Liver (tissue), 7 donors: ENCODE measurements at regions not wholly inside any gene's neighbourhood (a gene's known extent, or its start where the extent isn't known, plus 50 kb on each side); places are given as distances from the start of the nearest gene placed in this dataset.

Experiments used
- DNase-seq: peaks from one replicate; pipeline ENCODE4 v3.0.0-alpha.2; 2017; ENCODE audit warnings: low spot score
- H3K27ac ChIP-seq, 2 donors: one replicate each; pipeline ENCODE4 v1.7.0; 2013; ENCODE audit warnings: inconsistent platforms in 2 of 2, low read length in 2 of 2, control low read depth in 1 of 2, low read depth in 1 of 2, mild to moderate bottlenecking in 1 of 2
- H3K27me3 ChIP-seq, 4 donors: one replicate each; pipeline versions ENCODE4 v1.6.1 to v1.7.0; 2013; ENCODE audit warnings: low read length in 3 of 4, inconsistent platforms in 1 of 4, mild to moderate bottlenecking in 1 of 4, moderate library complexity in 1 of 4; ENCODE audit not compliant: control insufficient read depth in 4 of 4, insufficient read depth in 4 of 4
- H3K36me3 ChIP-seq, 4 donors: one replicate each; pipeline versions ENCODE4 v1.6.1 to v1.7.0; 2013; ENCODE audit warnings: low read length in 3 of 4, mild to moderate bottlenecking in 3 of 4, low read depth in 1 of 4, moderate library complexity in 1 of 4; ENCODE audit not compliant: control insufficient read depth in 4 of 4, insufficient read depth in 3 of 4
- H3K4me1 ChIP-seq, 4 donors: one replicate each; pipeline versions ENCODE4 v1.6.1 to v1.7.0; 2013; ENCODE audit warnings: low read length in 3 of 4, mild to moderate bottlenecking in 3 of 4, moderate library complexity in 1 of 4; ENCODE audit not compliant: control insufficient read depth in 4 of 4, insufficient read depth in 4 of 4
- H3K4me3 ChIP-seq, 3 donors: one replicate each; pipeline versions ENCODE4 v1.6.1 to v1.7.0; 2013; ENCODE audit warnings: low read length in 3 of 3, control low read depth in 1 of 3, low read depth in 1 of 3, mild to moderate bottlenecking in 1 of 3
- H3K9ac ChIP-seq, 2 donors: one replicate each; pipeline ENCODE4 v1.7.0; 2013; ENCODE audit warnings: low read length in 2 of 2, mild to moderate bottlenecking in 2 of 2, moderate library complexity in 2 of 2, control low read depth in 1 of 2, low read depth in 1 of 2
- H3K9me3 ChIP-seq, 4 donors: one replicate each; pipeline versions ENCODE4 v1.6.1 to v1.7.0; 2013; ENCODE audit warnings: low read length in 3 of 4; ENCODE audit not compliant: control insufficient read depth in 4 of 4
- EGR1 ChIP-seq, 2 donors: IDR thresholded peaks; 2 replicates each; pipeline ENCODE4 v1.6.1; 2016 to 2018; ENCODE audit warnings: antibody characterized with exemption in 2 of 2, low read depth in 2 of 2
- FOXA1 ChIP-seq: IDR thresholded peaks from 2 replicates; pipeline ENCODE4 v1.6.1; 2016; ENCODE audit warnings: antibody characterized with exemption
- FOXA2 ChIP-seq: IDR thresholded peaks from 2 replicates; pipeline ENCODE4 v1.6.1; 2016; ENCODE audit warnings: antibody characterized with exemption
- GABPA ChIP-seq, 2 donors: IDR thresholded peaks in 1 of 2; conservative IDR thresholded peaks in 1 of 2; 2 replicates each; pipeline ENCODE4 v1.6.1; 2016; ENCODE audit warnings: antibody characterized with exemption in 2 of 2, mild to moderate bottlenecking in 1 of 2, moderate library complexity in 1 of 2
- HNF4A ChIP-seq, 2 donors: conservative IDR thresholded peaks; 2 replicates each; pipeline ENCODE4 v1.6.1; 2016; ENCODE audit warnings: antibody characterized with exemption in 2 of 2, mild to moderate bottlenecking in 2 of 2
- HNF4G ChIP-seq: IDR thresholded peaks from 2 replicates; pipeline ENCODE4 v1.6.1; 2016; ENCODE audit warnings: antibody characterized with exemption
- JUND ChIP-seq, 2 donors: IDR thresholded peaks; 2 replicates each; pipeline ENCODE4 v1.6.1; 2016; ENCODE audit warnings: antibody characterized with exemption in 2 of 2
- NR2F2 ChIP-seq: IDR thresholded peaks from 2 replicates; pipeline ENCODE4 v1.6.1; 2016; ENCODE audit warnings: antibody characterized with exemption
- RAD21 ChIP-seq, 2 donors: IDR thresholded peaks; 2 replicates each; pipeline ENCODE4 v1.6.1; 2016; ENCODE audit warnings: antibody characterized with exemption in 2 of 2, mild to moderate bottlenecking in 2 of 2
- RXRA ChIP-seq, 2 donors: IDR thresholded peaks; 2 replicates each; pipeline ENCODE4 v1.6.1; 2017 to 2018; ENCODE audit warnings: antibody characterized with exemption in 2 of 2, mild to moderate bottlenecking in 1 of 2
- SP1 ChIP-seq: IDR thresholded peaks from 2 replicates; pipeline ENCODE4 v1.6.1; 2018; ENCODE audit warnings: antibody characterized with exemption, mild to moderate bottlenecking
- TAF1 ChIP-seq: conservative IDR thresholded peaks from 2 replicates; pipeline ENCODE4 v1.6.1; 2016; ENCODE audit warnings: antibody characterized with exemption, mild to moderate bottlenecking
- YY1 ChIP-seq: IDR thresholded peaks from 2 replicates; pipeline ENCODE4 v1.6.1; 2016; ENCODE audit warnings: antibody characterized with exemption, mild to moderate bottlenecking
- WGBS: extraction: QIAGEN DNeasy Blood & Tissue Kit; methylation state at CpG from one replicate; pipeline ENCODE4 v1.1.7; 2013; 5-methylcytosine and 5-hydroxymethylcytosine counted together
- TF ChIP-seq, protein P1 (sequence below): IDR thresholded peaks from 2 replicates; pipeline ENCODE4 v1.6.1; 2016; ENCODE audit warnings: antibody characterized with exemption, mild to moderate bottlenecking
- TF ChIP-seq, protein P2 (sequence below): IDR thresholded peaks from 2 replicates; pipeline ENCODE4 v1.6.1; 2016; ENCODE audit warnings: antibody characterized with exemption
- TF ChIP-seq, protein P3 (sequence below): IDR thresholded peaks from 2 replicates; pipeline ENCODE4 v1.6.1; 2016; ENCODE audit warnings: antibody characterized with exemption
- donor health status: healthy.
- donor health status: healthy.
- donor health status: healthy.
- donor health status: healthy.

DNA sequence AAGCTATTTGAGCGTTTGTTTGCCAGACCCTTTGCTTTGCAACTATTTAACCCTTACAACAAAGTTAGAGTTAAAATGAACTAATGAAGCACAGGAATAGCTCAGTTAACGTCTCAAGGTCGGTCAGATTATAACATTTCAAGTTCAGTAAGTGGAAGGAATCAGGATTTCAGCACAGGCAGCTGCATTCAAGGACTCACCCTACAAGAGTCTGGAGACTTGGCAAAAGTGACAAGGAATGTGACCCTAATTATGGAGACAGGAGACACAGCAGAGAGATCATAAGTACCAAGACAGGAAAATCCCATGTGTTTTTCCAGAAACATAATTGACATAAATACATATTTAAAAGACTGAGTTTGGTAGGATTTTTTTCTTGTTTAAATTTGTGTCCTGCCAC, 1481.7 kb downstream of the TECRL start:
- WGBS, result 56% methylated on average over 3 of the region's 3 CpGs
- H3K27me3 ChIP-seq, result no peaks in the 10 kb centered on the region
- H3K9me3 ChIP-seq, result no peaks in the 10 kb centered on the region
- H3K36me3 ChIP-seq, result no peaks in the 10 kb centered on the region
- H3K9ac ChIP-seq, result no peak overlapping the region
- no peak overlapping the region for H3K4me3 ChIP-seq
- H3K4me1 ChIP-seq, result no peaks in the 10 kb centered on the region
- DNase-seq, result no peak
- H3K27ac ChIP-seq, result no peak overlapping the region
- TF ChIP-seq EGR1 (IDR thresholded peaks at IDR 0.05; ENCODE audit: low read depth in 2 of 2) (no peak), JUND (IDR thresholded peaks at IDR 0.05) (no peak), GABPA (IDR thresholded peaks at IDR 0.05 in 1 of 2, conservative IDR thresholded peaks at IDR 0.05 in 1 of 2) (no peak), NR2F2 (no peak)
- TF ChIP-seq, protein P1, sequence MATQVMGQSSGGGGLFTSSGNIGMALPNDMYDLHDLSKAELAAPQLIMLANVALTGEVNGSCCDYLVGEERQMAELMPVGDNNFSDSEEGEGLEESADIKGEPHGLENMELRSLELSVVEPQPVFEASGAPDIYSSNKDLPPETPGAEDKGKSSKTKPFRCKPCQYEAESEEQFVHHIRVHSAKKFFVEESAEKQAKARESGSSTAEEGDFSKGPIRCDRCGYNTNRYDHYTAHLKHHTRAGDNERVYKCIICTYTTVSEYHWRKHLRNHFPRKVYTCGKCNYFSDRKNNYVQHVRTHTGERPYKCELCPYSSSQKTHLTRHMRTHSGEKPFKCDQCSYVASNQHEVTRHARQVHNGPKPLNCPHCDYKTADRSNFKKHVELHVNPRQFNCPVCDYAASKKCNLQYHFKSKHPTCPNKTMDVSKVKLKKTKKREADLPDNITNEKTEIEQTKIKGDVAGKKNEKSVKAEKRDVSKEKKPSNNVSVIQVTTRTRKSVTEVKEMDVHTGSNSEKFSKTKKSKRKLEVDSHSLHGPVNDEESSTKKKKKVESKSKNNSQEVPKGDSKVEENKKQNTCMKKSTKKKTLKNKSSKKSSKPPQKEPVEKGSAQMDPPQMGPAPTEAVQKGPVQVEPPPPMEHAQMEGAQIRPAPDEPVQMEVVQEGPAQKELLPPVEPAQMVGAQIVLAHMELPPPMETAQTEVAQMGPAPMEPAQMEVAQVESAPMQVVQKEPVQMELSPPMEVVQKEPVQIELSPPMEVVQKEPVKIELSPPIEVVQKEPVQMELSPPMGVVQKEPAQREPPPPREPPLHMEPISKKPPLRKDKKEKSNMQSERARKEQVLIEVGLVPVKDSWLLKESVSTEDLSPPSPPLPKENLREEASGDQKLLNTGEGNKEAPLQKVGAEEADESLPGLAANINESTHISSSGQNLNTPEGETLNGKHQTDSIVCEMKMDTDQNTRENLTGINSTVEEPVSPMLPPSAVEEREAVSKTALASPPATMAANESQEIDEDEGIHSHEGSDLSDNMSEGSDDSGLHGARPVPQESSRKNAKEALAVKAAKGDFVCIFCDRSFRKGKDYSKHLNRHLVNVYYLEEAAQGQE, result no peak

DNA sequence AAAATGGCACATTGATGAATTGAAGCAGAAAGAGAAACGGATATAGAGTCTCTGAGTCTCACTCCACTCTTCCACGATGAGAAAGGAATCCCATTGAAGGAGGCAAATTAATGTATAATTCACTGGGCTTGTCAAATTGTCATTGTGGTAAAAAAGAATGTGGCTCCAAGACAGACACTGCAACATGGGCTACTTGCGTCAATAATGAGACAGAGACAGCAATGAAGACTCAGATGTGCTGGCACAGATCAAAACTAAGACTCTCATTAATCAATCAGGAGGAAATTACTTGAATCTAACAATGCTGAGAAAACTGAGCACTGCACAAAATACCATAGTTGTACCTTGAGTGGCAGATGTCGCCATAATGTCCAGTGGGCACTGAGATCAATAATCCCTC, 1485.5 kb downstream of the TECRL start:
- no peaks in the 10 kb centered on the region for H3K4me1 ChIP-seq
- no peak overlapping the region for H3K9ac ChIP-seq
- no peaks in the 10 kb centered on the region for H3K9me3 ChIP-seq
- no peaks in the 10 kb centered on the region for H3K36me3 ChIP-seq
- TF ChIP-seq FOXA2, result no peak
- no peak for TF ChIP-seq HNF4A (conservative IDR thresholded peaks at IDR 0.05)
- TF ChIP-seq NR2F2, result no peak
- TF ChIP-seq YY1, result no peak
- no peak for TF ChIP-seq HNF4G
- no peak for TF ChIP-seq SP1
- no peak for TF ChIP-seq JUND (IDR thresholded peaks at IDR 0.05)
- TF ChIP-seq RXRA (IDR thresholded peaks at IDR 0.05), result no peak
- TF ChIP-seq, protein P1, result no peak
- TF ChIP-seq RAD21 (IDR thresholded peaks at IDR 0.05), result no peak
- TF ChIP-seq, protein P2, sequence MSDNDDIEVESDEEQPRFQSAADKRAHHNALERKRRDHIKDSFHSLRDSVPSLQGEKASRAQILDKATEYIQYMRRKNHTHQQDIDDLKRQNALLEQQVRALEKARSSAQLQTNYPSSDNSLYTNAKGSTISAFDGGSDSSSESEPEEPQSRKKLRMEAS, result no peak
- TF ChIP-seq, protein P3, sequence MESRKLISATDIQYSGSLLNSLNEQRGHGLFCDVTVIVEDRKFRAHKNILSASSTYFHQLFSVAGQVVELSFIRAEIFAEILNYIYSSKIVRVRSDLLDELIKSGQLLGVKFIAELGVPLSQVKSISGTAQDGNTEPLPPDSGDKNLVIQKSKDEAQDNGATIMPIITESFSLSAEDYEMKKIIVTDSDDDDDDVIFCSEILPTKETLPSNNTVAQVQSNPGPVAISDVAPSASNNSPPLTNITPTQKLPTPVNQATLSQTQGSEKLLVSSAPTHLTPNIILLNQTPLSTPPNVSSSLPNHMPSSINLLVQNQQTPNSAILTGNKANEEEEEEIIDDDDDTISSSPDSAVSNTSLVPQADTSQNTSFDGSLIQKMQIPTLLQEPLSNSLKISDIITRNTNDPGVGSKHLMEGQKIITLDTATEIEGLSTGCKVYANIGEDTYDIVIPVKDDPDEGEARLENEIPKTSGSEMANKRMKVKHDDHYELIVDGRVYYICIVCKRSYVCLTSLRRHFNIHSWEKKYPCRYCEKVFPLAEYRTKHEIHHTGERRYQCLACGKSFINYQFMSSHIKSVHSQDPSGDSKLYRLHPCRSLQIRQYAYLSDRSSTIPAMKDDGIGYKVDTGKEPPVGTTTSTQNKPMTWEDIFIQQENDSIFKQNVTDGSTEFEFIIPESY, result no peak
- no peak for TF ChIP-seq FOXA1
- no peak for TF ChIP-seq TAF1
- no peak overlapping the region for H3K27ac ChIP-seq
- no peak overlapping the region for H3K4me3 ChIP-seq
- no peaks in the 10 kb centered on the region for H3K27me3 ChIP-seq
- no peak for DNase-seq
- WGBS, result 72% methylated on average over 4 of the region's 4 CpGs
